GM19438 (cell line): ENCODE measurements at regions not wholly inside any gene's neighbourhood (a gene's known extent, or its start where the extent isn't known, plus 50 kb on each side); places are given as distances from the start of the nearest gene placed in this dataset.
"Not testable (repeated sequence)": the region's sequence is repeated elsewhere in the genome, so short reads cannot be mapped to it uniquely, and the experiment has no call there.

Source experiments
- ATAC-seq: cut with Tn5 transposase; IDR thresholded peaks from one replicate; pipeline ENCODE4 v1.9.1; 2021; ENCODE audit warnings: low read depth; ENCODE audit not compliant: unreplicated experiment

DNA sequence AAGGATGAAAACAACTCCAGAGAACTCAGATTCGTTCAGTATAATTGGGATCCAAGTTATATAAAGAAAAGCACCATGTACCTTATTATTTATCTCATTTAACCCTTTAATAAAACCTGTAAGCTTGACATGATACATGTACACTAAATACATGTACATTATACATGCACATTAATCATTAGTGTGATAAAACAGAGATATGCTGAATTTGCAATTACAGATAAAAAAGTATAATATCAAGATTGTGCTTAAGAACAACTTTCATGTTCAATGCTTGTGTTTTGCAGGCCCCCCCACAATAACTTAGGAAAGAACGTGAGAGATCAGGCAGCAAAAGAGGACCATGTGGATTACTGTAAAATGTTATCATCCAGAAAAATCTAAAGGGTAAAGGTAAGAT lies 385.4 kb upstream of the GYPC start:
- no peak for ATAC-seq

- no peak for ATAC-seq
Observed at GRCh38 chr2:126272401-126272800, 383.6 kb upstream of the GYPC start.

GRCh38 chr2:126275098-126275497 lies 380.9 kb upstream of the GYPC start:
- no peak for ATAC-seq

- ATAC-seq = not testable (repeated sequence)
Observed at GRCh38 chr2:126276268-126276667, 379.7 kb upstream of the GYPC start.

- no peak for ATAC-seq
Observed at GRCh38 chr2:126288362-126288761, 367.6 kb upstream of the GYPC start.

DNA sequence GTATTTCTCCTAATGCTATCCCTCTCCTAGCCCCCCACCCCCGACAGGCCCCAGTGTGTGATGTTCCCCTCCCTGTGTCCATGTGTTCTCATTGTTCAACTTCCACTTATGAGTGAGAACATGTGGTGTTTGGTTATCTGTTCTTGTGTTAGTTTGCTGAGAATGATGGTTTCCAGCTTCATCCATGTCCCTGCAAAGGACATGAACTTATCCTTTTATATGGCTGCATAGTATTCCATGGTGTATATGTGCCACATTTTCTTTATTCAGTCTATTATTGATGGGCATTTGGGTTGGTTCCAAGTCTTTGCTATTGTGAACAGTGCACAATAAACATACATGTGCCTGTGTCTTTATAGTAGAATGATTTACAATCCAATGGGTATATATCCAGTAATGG lies 362.0 kb upstream of the GYPC start:
- not testable (repeated sequence) for ATAC-seq

DNA sequence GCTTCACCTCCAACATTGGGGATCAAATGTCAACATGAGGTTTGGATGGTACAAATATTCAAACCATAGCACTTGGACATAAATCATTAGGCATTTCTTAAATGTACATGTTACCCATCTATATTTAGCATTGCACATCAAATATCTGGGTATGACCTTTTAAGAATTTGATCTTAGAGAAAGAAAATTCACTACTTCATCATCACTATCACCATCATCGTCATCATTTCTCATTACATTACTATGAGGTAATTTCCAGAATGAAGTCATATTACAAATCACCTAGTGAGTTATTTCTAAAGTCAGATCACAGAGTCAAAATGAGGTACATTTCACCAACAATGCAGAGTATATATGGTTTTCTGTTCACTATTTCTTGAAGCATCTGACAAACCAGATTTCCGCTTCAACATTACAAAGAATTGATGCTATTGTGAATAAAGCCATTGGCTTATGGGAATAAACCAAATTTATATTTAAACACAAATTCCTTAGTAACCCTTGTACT lies 356.4 kb upstream of the GYPC start:
- ATAC-seq = no peak

DNA sequence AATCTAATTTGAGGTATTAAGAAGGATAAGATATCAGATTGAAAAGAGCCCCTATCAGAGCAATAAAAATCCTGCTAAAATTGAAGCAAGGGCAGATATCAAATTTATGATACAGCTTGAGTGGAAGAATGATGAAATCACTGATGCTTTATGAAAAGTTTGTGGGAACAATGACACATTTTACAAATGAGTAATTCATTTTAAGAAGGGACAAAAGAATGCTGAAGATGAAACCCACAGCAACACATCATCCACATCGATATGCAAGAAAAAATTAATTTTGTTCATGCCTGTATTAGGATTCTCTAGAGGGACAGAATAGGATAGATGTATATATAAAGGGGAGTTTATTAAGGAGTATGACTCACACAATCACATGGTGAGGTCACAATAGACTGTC lies 355.6 kb upstream of the GYPC start:
- ATAC-seq = no peak

DNA sequence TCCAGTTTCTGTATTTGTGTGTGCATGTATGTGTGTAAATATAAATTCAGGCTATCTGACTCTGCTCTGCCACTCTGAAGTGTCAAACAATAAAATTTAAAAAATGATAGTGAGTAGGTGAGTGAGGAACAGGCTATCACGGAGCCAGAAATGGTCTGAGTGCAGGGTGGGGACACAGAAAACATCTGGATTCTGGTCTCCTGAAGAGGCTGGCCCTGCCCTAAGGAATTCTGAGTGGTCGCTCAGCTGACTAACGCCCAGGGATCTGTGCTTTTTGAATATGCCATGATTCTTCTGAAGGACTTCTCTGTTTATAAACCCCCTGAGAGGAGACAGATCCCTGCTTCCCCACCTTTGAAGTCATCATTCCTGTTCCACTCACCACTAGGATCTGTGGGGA lies 353.9 kb upstream of the GYPC start:
- no peak for ATAC-seq

DNA sequence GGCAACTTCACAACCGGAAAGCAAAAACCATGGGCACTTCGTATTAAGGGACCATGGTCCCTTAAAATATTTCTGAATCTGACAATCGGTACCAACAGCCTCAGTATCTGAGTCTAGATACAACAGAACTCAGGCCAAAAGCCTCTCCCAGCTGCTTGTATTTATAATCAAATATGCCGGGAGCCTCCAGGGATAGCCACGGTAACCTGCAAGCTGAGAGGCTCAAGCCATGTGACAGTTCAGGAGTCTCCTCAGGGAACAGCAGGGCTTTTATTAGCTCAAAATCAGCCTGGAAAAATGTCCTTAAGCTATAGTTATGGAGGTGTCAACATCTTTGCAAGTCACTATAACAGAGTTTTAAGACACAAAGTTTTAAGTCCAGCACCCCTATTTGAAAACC lies 352.8 kb upstream of the GYPC start:
- no peak for ATAC-seq

GRCh38 chr2:126304154-126304553 lies 351.8 kb upstream of the GYPC start:
- ATAC-seq = no peak

DNA sequence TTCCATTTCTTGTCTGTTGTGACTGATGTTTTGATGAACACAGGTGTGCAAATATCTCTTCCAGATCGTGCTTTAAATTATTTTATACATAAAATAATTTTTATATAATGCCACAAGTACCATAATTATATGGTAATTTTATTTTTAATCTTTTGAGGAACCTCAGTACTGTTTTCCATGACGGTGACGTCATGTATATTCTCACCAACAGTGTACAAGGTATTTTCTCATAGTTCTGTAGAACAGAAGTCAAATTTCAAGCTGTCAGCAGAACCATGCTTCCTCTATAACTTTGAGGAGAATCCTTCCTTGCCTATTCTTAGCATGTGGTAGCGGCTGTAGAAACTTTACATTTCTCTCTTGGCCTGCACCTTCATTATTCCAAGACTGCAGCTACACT lies 349.4 kb upstream of the GYPC start:
- no peak for ATAC-seq

- ATAC-seq = no peak
Observed at GRCh38 chr2:126307740-126308139, 348.2 kb upstream of the GYPC start.

DNA sequence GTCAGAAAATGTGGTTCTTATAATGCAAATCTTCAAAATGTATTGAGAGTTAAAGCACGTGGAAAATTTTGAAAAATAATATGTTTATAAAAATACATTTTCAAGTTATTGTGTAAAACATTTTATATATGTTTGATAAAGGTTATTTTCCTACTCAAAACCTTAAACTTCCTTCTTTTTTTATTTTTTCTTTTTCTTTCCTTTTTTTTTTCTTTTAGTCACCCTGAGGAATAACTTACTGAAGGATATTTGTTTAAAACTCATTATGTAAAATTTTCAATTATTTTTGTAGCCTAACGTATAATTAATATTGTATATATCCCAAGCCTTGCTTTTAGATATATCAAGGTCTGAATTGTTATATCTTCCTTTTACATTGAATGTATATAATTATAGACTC lies 346.8 kb upstream of the GYPC start:
- ATAC-seq = no peak

GRCh38 chr2:126312579-126312978 lies 343.4 kb upstream of the GYPC start:
- ATAC-seq = no peak

- no peak for ATAC-seq
Observed at GRCh38 chr2:126315828-126316227, 340.1 kb upstream of the GYPC start.

DNA sequence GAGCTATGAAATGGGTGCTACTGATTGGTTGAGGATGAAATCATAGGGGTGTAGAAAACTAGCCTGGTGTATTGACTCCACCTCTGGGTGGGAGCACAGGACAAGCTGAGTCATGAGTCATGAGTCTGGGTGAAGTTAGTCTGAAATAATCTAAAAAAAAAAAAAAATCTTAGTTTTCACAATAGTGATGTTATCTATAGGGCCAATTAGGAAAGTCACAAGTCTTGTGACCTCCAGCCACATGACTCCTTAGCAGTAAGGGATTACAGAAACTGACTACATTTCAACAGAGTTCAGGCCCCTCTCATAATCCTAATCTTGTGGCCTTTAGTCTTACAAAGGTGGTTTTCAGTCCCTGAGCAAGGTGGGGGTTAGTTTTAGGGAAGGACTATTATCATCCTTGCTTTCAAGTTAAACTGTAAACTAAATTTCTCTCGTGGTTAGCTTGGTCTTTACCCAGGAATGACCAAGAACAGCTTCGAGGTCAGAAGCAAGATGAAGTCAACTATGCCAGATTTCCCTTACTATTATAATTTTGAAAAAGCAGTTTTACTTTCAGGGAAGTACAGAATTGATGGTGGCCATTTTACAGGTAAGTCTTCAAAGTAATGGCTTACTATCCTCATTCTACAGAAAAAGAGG lies 338.0 kb upstream of the GYPC start:
- no peak for ATAC-seq

- no peak for ATAC-seq
Observed at GRCh38 chr2:126322342-126322741, 333.6 kb upstream of the GYPC start.

DNA sequence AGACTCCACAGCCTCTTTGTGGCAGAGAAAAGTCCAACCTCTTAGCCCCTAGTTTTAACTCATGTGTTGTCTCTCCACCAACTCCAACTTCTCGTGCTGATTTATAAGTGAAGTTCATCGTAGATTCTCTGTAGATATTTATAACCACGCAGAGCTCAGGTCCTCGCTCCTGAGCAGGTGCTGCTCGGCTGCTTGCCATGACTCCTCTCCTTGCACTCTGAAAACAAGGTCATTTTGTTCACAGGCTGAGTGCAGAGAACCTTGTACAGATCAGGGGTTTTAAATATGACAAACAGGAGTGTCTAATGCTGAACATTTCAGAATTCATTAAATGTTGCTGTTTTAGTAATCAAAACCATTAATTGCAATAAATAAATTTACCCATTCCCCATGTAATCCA lies 330.8 kb upstream of the GYPC start:
- ATAC-seq = no peak

- no peak for ATAC-seq
Observed at GRCh38 chr2:126329173-126329572, 326.8 kb upstream of the GYPC start.

GRCh38 chr2:126342457-126342856 lies 313.5 kb upstream of the GYPC start:
- no peak for ATAC-seq

DNA sequence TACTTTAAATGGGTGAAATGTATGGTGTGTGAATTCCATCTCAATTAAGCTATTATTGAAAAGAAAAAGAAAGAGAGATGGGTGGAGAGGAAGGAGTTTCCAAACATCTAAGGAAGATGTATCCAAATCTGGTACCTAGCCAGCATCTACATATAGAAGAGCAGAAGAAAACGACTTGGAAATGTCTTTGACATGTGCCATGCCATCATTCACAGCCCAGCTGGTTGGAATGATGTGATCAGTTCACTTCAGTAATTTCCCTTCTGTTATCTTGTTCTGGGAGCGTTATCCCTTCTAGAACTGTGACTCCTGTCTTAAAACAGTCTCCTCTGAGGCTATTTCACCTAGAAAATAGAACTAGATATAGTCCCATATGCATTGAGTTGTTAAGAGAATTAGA lies 312.8 kb upstream of the GYPC start:
- no peak for ATAC-seq

GRCh38 chr2:126344493-126344892 lies 311.5 kb upstream of the GYPC start:
- ATAC-seq = no peak
